Cardiac fibroblast (primary cell): ENCODE measurements at regions not wholly inside any gene's neighbourhood (a gene's known extent, or its start where the extent isn't known, plus 50 kb on each side); places are given as distances from the start of the nearest gene placed in this dataset.
"Not testable (repeated sequence)": the region's sequence is repeated elsewhere in the genome, so short reads cannot be mapped to it uniquely, and the experiment has no call there.

ENCODE experiments used
- DNase-seq, 2 donors: peaks; one replicate each; pipeline versions ENCODE4 v3.0.0 to v3.0.0-alpha.2; 2010; ENCODE audit warnings: low read depth in 2 of 2
- H3K4me3 ChIP-seq, 2 donors: replicated peaks in 1 of 2; 1 replicate in 1 of 2; 2 replicates in 1 of 2; pipeline ENCODE4 v1.5.1; 2011; ENCODE audit warnings: low read depth in 2 of 2, low read length in 2 of 2, mild to moderate bottlenecking in 2 of 2, moderate library complexity in 1 of 2
- TF ChIP-seq, protein P1 (sequence below): IDR thresholded peaks from one replicate; pipeline ENCODE4 v1.5.1; 2011; ENCODE audit warnings: low read depth, mild to moderate bottlenecking, low read length, inconsistent platforms

DNA sequence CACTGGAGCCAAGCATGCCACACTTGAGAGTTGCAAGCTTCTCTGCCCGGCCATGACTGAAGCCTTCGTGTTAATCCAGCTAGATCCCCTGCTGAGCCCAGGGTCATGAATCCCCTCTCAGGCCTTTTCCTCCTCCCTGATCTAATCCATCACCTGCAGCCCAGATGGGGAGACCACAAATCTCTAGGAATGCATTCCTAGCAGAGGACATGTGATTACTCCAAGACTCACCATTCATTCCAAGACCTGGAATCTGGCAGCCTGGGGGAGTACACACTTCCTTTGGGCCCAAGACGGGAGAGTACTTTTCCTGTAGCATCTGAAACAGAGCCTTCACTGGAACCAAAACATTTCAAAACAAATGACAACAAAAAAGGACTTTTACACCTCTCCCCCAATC, 269.3 kb upstream of the NFIA start:
- TF ChIP-seq, protein P1, sequence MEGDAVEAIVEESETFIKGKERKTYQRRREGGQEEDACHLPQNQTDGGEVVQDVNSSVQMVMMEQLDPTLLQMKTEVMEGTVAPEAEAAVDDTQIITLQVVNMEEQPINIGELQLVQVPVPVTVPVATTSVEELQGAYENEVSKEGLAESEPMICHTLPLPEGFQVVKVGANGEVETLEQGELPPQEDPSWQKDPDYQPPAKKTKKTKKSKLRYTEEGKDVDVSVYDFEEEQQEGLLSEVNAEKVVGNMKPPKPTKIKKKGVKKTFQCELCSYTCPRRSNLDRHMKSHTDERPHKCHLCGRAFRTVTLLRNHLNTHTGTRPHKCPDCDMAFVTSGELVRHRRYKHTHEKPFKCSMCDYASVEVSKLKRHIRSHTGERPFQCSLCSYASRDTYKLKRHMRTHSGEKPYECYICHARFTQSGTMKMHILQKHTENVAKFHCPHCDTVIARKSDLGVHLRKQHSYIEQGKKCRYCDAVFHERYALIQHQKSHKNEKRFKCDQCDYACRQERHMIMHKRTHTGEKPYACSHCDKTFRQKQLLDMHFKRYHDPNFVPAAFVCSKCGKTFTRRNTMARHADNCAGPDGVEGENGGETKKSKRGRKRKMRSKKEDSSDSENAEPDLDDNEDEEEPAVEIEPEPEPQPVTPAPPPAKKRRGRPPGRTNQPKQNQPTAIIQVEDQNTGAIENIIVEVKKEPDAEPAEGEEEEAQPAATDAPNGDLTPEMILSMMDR, result no peak
- H3K4me3 ChIP-seq, result no peak overlapping the region
- no peak for DNase-seq

DNA sequence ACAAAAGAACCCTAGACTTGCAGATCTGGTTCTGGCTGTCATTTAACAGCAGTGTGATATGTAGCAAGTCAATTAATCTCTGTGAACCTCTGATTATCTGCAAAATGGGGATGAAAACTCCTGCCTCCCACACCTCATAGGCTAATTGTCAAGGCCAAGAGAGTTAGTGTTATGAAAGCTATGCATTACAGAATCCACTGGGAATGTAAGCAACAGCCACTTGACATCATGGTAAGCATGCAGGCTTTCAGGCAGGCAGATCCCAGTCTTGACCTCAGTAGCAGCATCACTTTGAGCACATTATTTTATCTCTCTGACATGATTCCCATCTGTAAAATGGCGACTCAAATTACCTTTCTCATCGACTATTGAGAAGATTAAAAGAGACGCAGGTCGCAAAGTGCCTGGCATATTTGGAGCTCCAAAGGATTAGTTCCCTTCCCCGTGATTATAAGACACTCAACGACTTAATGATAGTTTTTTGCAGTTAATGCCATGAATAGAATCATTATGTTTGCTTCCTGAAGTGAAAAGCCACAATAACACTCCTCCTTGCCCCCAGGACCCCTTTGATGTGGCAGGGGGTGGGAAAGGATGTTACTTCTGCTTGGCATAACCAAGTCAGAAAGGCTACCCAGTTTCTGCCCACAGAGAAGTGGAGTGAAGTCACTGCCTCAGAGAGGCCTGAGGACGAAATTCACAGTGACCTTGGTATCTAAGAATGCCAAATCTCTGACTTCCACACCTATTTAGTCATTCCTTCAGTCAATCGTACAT, 273.0 kb upstream of the NFIA start:
- TF ChIP-seq, protein P1, result no peak
- H3K4me3 ChIP-seq, result no peak overlapping the region
- DNase-seq, result no peak

GRCh38 chr1:60808676-60809075, 273.7 kb upstream of the NFIA start:
- TF ChIP-seq, protein P1, result no peak
- DNase-seq, result no peak
- H3K4me3 ChIP-seq, result no peak overlapping the region

GRCh38 chr1:60802884-60803283, 279.5 kb upstream of the NFIA start:
- no peak for DNase-seq
- TF ChIP-seq, protein P1, result no peak
- no peak overlapping the region for H3K4me3 ChIP-seq

DNA sequence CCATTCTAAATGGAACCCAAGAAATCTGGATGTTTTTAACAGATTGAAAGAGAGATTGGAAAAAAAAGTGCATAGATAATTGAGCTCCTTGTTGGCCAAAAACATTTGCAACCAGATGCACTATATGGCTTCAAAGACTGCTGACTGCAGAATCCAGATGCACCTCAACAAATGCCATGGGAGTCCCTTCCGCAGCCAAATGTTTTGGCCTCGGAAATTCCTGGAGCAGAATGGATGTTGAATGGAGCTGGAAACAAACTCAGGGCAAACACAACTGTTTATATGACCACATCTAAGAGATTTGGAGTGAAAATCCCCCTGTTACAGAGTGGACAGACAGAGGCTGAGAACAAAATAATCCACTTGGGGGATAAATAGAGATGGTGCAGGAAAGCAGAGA, 285.0 kb upstream of the NFIA start:
- TF ChIP-seq, protein P1, result no peak
- DNase-seq, result no peak
- no peak overlapping the region for H3K4me3 ChIP-seq

GRCh38 chr1:60791226-60791625, 291.1 kb upstream of the NFIA start:
- TF ChIP-seq, protein P1, result no peak
- no peak for DNase-seq

DNA sequence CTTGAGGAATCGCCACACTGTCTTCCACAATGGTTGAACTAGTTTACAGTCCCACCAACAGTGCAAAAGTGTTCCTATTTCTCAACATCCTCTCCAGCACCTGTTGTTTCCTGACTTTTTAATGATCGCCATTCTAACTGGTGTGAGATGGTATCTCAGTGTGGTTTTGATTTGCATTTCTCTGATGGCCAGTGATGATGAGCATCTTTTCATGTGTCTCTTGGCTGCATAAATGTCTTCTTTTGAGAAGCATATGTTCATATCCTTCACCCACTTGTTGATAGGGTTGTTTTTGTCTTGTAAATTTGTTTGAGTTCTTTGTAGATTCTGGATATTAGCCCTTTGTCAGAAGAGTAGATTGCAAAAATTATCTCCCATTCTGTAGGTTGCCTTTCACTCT, 309.3 kb upstream of the NFIA start:
- not testable (repeated sequence) for DNase-seq, H3K4me3 ChIP-seq

More at GRCh38 chr1:60791226-60791625, 291.1 kb upstream of the NFIA start:
- no peak overlapping the region for H3K4me3 ChIP-seq
